Large intestine (tissue), 3 donors: ENCODE measurements at regions not wholly inside any gene's neighbourhood (a gene's known extent, or its start where the extent isn't known, plus 50 kb on each side); places are given as distances from the start of the nearest gene placed in this dataset.

Experiments used
- DNase-seq, 2 donors: peaks; one replicate each; pipeline versions ENCODE4 v3.0.0 to v3.0.0-alpha.2; 2013
- H3K27ac ChIP-seq: one replicate; pipeline ENCODE4 v1.5.1; 2013; ENCODE audit warnings: low read length
- H3K27me3 ChIP-seq: 2 replicates; pipeline ENCODE4 v1.6.1; 2013; ENCODE audit warnings: low read length; ENCODE audit not compliant: control insufficient read depth, insufficient read depth
- H3K36me3 ChIP-seq: 2 replicates; pipeline ENCODE4 v1.6.1; 2013; ENCODE audit warnings: low read length; ENCODE audit not compliant: control insufficient read depth, insufficient read depth
- H3K4me1 ChIP-seq: one replicate; pipeline ENCODE4 v1.6.1; 2013; ENCODE audit warnings: low read length; ENCODE audit not compliant: control insufficient read depth, insufficient read depth
- H3K4me3 ChIP-seq: one replicate; pipeline ENCODE4 v1.5.1; 2013; ENCODE audit warnings: low read length
- H3K9me3 ChIP-seq: one replicate; pipeline ENCODE4 v1.6.1; 2013; ENCODE audit warnings: mild to moderate bottlenecking, low read depth, low read length, moderate library complexity; ENCODE audit not compliant: control insufficient read depth
- WGBS: methylation state at CpG from one replicate; pipeline ENCODE4 v1.1.5; 2013; ENCODE audit warnings: low lambda C conversion rate; ENCODE audit not compliant: insufficient coverage; 5-methylcytosine and 5-hydroxymethylcytosine counted together

GRCh38 chr13:46995874-46996273 is 99.0 kb upstream of the HTR2A start:
- no peak for DNase-seq
- Histone ChIP-seq H3K27me3 (no peaks in the 10 kb centered on the region), H3K4me3 (no peak overlapping the region), H3K36me3 (no peaks in the 10 kb centered on the region), H3K4me1 (no peaks in the 10 kb centered on the region), H3K9me3 (no peaks in the 10 kb centered on the region), H3K27ac (no peak overlapping the region)
- WGBS, result 83% methylated on average over 1 of the region's 1 CpG

DNA sequence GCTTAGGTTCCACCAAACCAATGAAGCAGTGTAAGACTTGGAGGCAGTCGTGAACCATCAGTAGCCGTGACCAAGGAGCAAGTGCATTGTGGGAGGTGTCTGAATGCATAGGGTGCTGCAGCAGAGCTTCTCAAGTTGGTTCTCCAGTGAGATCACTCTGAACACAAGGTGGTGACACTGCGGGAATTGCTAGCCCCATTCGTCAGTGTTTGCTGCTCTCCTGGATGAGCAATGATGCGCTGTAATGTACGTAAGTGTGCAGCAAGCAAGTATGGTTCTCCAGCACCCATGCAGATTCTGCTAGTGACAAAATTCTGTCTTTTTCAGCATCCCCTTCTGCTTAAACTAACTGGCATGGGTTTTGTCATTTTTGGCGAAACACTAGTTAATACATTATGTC is 97.6 kb upstream of the HTR2A start:
- no CpG with 5 or more reads among the region's 7 CpGs for WGBS
- Histone ChIP-seq H3K27me3 (no peaks in the 10 kb centered on the region), H3K4me1 (no peaks in the 10 kb centered on the region), H3K4me3 (no peak overlapping the region), H3K9me3 (no peaks in the 10 kb centered on the region), H3K27ac (no peak overlapping the region), H3K36me3 (no peaks in the 10 kb centered on the region)
- DNase-seq, result no peak

DNA sequence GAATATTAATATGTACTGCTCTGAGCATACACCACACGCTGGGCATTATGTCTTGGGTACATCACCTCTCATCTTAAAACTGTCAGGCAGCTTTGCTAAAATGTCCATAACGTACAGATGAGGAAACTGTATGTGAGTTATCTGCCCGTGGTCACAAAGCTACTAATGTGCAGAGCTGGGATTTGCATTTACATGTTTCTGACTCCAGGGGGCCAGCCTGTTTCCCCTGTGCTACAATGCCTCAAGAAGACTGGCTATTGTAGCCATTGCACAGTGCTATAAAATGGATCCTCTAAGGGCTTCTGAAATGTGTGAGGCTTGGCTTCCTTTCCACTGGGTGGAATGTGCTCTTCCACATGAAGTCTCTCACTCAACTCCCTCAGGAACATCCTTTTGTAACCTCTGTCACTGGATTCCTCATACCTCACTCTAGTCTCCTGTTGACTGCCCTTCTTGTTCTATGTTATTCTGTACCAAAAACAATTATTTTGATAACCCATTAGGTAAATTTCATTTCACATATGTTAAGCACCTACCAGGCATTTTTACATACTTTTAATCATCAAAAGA is 95.6 kb upstream of the HTR2A start:
- no peak overlapping the region for H3K27ac ChIP-seq
- H3K4me1 ChIP-seq, result no peaks in the 10 kb centered on the region
- no peaks in the 10 kb centered on the region for H3K27me3 ChIP-seq
- H3K36me3 ChIP-seq, result no peaks in the 10 kb centered on the region
- whole genome bisulfite sequencing, result 83% methylated on average over 2 of the region's 3 CpGs
- no peaks in the 10 kb centered on the region for H3K9me3 ChIP-seq
- DNase-seq, result no peak
- H3K4me3 ChIP-seq, result no peak overlapping the region

- Histone ChIP-seq H3K4me1 (no peaks in the 10 kb centered on the region), H3K4me3 (no peak overlapping the region), H3K27me3 (no peaks in the 10 kb centered on the region), H3K36me3 (no peaks in the 10 kb centered on the region), H3K27ac (no peak overlapping the region), H3K9me3 (no peaks in the 10 kb centered on the region)
- WGBS, result 100% methylated on average over 1 of the region's 1 CpG
- no peak for DNase-seq
These were observed 87.0 kb upstream of the HTR2A start for GRCh38 chr13:46983881-46984280.

DNA sequence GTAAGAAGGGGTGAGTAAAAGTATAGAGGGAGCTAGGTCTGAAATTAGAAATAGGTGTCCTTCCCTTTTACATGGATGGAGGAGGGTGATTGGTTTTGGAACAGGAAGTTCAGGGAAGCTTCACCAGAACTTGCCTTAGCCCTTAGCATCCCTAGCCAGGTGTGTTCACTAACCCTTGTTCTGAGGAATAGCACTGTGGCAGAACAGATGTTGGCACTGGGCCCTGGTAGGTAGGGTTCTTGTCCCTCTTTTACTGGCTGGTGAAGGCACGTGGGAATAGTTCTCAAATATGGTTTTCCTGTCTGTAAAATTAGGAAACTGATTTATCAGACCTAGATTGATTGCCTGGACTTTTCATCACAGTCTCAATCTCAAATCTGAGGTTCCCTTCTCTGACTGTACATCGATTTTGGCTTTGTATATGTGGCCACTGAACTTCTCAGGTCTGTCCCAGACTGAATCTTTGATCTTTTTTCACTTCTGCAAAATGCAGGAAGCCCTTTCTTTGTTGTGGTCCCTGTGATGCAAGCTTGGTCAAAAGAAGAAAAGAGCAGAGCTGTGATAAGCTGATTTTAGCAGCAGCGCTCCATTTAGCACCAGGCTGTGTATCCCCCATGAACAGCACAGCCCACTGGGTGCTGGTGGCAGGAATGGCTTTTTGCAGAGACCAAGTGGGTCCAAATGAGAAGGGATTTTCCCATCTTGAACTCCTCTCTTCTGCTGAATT is 86.2 kb upstream of the HTR2A start:
- DNase-seq, result no peak
- Histone ChIP-seq H3K27me3 (no peaks in the 10 kb centered on the region), H3K36me3 (no peaks in the 10 kb centered on the region), H3K27ac (no peak overlapping the region), H3K4me3 (no peak overlapping the region), H3K4me1 (no peaks in the 10 kb centered on the region), H3K9me3 (no peaks in the 10 kb centered on the region)
- WGBS, result no CpG with 5 or more reads among the region's 3 CpGs

- Histone ChIP-seq H3K9me3 (no peaks in the 10 kb centered on the region), H3K27ac (no peak overlapping the region), H3K36me3 (no peaks in the 10 kb centered on the region), H3K27me3 (no peaks in the 10 kb centered on the region), H3K4me1 (no peaks in the 10 kb centered on the region), H3K4me3 (no peak overlapping the region)
- DNase-seq, result no peak
These were observed 78.3 kb upstream of the HTR2A start for GRCh38 chr13:46975173-46975572.

DNA sequence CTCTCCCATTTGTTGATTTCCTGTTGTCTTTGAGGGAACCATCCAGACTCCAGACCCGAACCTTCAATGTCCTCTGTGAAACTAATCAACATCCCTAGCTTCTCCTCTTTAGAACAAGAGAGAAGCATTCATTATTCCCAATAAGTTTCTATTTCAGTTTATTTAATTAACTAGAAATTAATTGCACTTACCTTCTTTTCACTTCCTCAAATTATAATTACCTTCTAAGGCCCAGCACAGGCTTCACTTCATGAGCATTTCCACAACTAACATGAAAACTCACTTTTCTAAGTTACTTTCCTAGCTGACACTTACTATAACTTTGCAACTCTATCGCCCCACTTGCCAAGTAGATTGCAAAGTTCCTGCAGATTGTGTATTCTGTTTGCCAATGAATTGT is 71.6 kb upstream of the HTR2A start:
- Histone ChIP-seq H3K27ac (no peak overlapping the region), H3K36me3 (no peaks in the 10 kb centered on the region), H3K27me3 (no peaks in the 10 kb centered on the region), H3K4me3 (no peak overlapping the region), H3K9me3 (no peaks in the 10 kb centered on the region), H3K4me1 (no peaks in the 10 kb centered on the region)
- 100% methylated on average over 1 of the region's 2 CpGs for WGBS
- DNase-seq, result no peak

GRCh38 chr13:46964789-46965527 is 68.1 kb upstream of the HTR2A start:
- Histone ChIP-seq H3K9me3 (no peaks in the 10 kb centered on the region), H3K27me3 (no peaks in the 10 kb centered on the region), H3K36me3 (no peaks in the 10 kb centered on the region), H3K4me1 (no peaks in the 10 kb centered on the region), H3K27ac (no peak overlapping the region), H3K4me3 (no peak overlapping the region)
- WGBS, result no CpG with 5 or more reads among the region's 2 CpGs
- no peak for DNase-seq

DNA sequence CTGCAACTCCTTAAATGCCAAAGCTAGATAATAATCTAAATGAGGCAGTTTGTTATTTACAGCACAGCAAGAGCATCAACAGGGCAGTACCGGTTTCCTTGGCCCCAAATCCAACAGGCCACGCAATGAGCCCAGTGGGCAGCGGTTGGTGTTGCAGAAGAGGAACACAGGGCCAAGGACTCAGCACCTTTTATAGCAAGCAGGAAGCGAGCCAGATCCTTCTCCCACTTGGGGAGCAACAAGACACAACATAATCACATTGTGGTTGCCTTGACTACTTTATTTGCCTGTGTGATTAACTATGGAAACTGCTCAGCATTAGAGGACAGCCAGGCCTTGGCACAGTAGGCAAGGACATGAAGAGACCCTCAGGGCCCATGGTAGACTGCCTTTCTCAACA is 67.1 kb upstream of the HTR2A start:
- WGBS, result no CpG with 5 or more reads among the region's 4 CpGs
- H3K9me3 ChIP-seq, result no peaks in the 10 kb centered on the region
- H3K36me3 ChIP-seq, result no peaks in the 10 kb centered on the region
- no peaks in the 10 kb centered on the region for H3K4me1 ChIP-seq
- H3K27me3 ChIP-seq, result no peaks in the 10 kb centered on the region
- no peak for DNase-seq
- no peak overlapping the region for H3K27ac ChIP-seq
- no peak overlapping the region for H3K4me3 ChIP-seq

GRCh38 chr13:46962281-46962941 is 65.6 kb upstream of the HTR2A start:
- WGBS, result 70% methylated on average over 2 of the region's 6 CpGs
- Histone ChIP-seq H3K36me3 (no peaks in the 10 kb centered on the region), H3K9me3 (no peaks in the 10 kb centered on the region), H3K4me3 (no peak overlapping the region), H3K4me1 (no peaks in the 10 kb centered on the region), H3K27me3 (no peaks in the 10 kb centered on the region), H3K27ac (no peak overlapping the region)
- no peak for DNase-seq
